ENCODE measurements at regions not wholly inside any gene's neighbourhood (a gene's known extent, or its start where the extent isn't known, plus 50 kb on each side); places are given as distances from the start of the nearest gene placed in this dataset.

GRCh38 chr9:95773053-95773418 is 102.5 kb upstream of the ERCC6L2 start:
- H3K27me3 Mint-ChIP-seq, result peaks cover 41% of the 10 kb centered on the region
- H3K27ac Mint-ChIP-seq, result no peak overlapping the region
- H3K4me1 ChIP-seq (ENCODE audit: control insufficient read depth, insufficient read depth, low read length, poor library complexity, severe bottlenecking), result no peaks in the 10 kb centered on the region
- no peaks in the 10 kb centered on the region for H3K9me3 ChIP-seq (ENCODE audit: control insufficient read depth in 2 of 2, low read length in 2 of 2)
- H3K27ac ChIP-seq (ENCODE audit: insufficient read depth, low read length, poor library complexity, severe bottlenecking), result no peak overlapping the region
- no peaks in the 10 kb centered on the region for H3K36me3 Mint-ChIP-seq
- ATAC-seq (ENCODE audit: low read depth in 2 of 2), result no peak
- peaks cover 2% of the 10 kb centered on the region for H3K27me3 ChIP-seq (ENCODE audit: control insufficient read depth, insufficient read depth, low read length)
- no peak overlapping the region for H3K4me3 Mint-ChIP-seq
- no peak overlapping the region for H3K4me3 ChIP-seq (ENCODE audit: low read depth, low read length)
- DNase-seq, result no peak
- H3K4me1 Mint-ChIP-seq, result peaks cover 0 to 2% (median 0%) of the 10 kb centered on the region in 4 donors
- no peaks in the 10 kb centered on the region for H3K36me3 ChIP-seq (ENCODE audit: control insufficient read depth, insufficient read depth, low read length)
- no peaks in the 10 kb centered on the region for H3K9me3 Mint-ChIP-seq

GRCh38 chr9:95772320-95773052 is 103.0 kb upstream of the ERCC6L2 start:
- Mint-ChIP-seq H3K36me3 (no peaks in the 10 kb centered on the region), H3K9me3 (no peaks in the 10 kb centered on the region), H3K4me1 (peaks cover 0 to 2% (median 0%) of the 10 kb centered on the region in 4 donors), H3K4me3 (no peak overlapping the region), H3K27ac (no peak overlapping the region), H3K27me3 (peaks cover 45% of the 10 kb centered on the region)
- Histone ChIP-seq H3K36me3 (ENCODE audit: control insufficient read depth, insufficient read depth, low read length) (no peaks in the 10 kb centered on the region), H3K27me3 (ENCODE audit: control insufficient read depth, insufficient read depth, low read length) (peaks cover 2% of the 10 kb centered on the region), H3K27ac (ENCODE audit: insufficient read depth, low read length, poor library complexity, severe bottlenecking) (no peak overlapping the region), H3K9me3 (ENCODE audit: control insufficient read depth in 2 of 2, low read length in 2 of 2) (no peaks in the 10 kb centered on the region), H3K4me3 (ENCODE audit: low read depth, low read length) (no peak overlapping the region), H3K4me1 (ENCODE audit: control insufficient read depth, insufficient read depth, low read length, poor library complexity, severe bottlenecking) (no peaks in the 10 kb centered on the region)
- ATAC-seq (ENCODE audit: low read depth in 2 of 2) (no peak), DNase-seq (no peak)

- peaks cover 0 to 2% (median 0%) of the 10 kb centered on the region in 4 donors for H3K4me1 Mint-ChIP-seq
- DNase-seq, result no peak
- H3K36me3 Mint-ChIP-seq, result no peaks in the 10 kb centered on the region
- peaks cover 46% of the 10 kb centered on the region for H3K27me3 Mint-ChIP-seq
- Histone ChIP-seq H3K27ac (ENCODE audit: insufficient read depth, low read length, poor library complexity, severe bottlenecking) (no peak overlapping the region), H3K36me3 (ENCODE audit: control insufficient read depth, insufficient read depth, low read length) (no peaks in the 10 kb centered on the region), H3K9me3 (ENCODE audit: control insufficient read depth in 2 of 2, low read length in 2 of 2) (no peaks in the 10 kb centered on the region), H3K4me1 (ENCODE audit: control insufficient read depth, insufficient read depth, low read length, poor library complexity, severe bottlenecking) (no peaks in the 10 kb centered on the region), H3K27me3 (ENCODE audit: control insufficient read depth, insufficient read depth, low read length) (peaks cover 2% of the 10 kb centered on the region), H3K4me3 (ENCODE audit: low read depth, low read length) (no peak overlapping the region)
- no peak for ATAC-seq (ENCODE audit: low read depth in 2 of 2)
- no peak overlapping the region for H3K4me3 Mint-ChIP-seq
- H3K9me3 Mint-ChIP-seq, result no peaks in the 10 kb centered on the region
- no peak overlapping the region for H3K27ac Mint-ChIP-seq
Observed at GRCh38 chr9:95771556-95772246, 103.8 kb upstream of the ERCC6L2 start.

GRCh38 chr9:95770653-95771131 is 104.8 kb upstream of the ERCC6L2 start:
- no peak overlapping the region for H3K4me3 Mint-ChIP-seq

GRCh38 chr9:95769909-95770433 is 105.5 kb upstream of the ERCC6L2 start:
- no peaks in the 10 kb centered on the region for H3K4me1 ChIP-seq (ENCODE audit: control insufficient read depth, insufficient read depth, low read length, poor library complexity, severe bottlenecking)
- peaks cover 2% of the 10 kb centered on the region for H3K27me3 ChIP-seq (ENCODE audit: control insufficient read depth, insufficient read depth, low read length)
- no peak overlapping the region for H3K27ac Mint-ChIP-seq
- H3K9me3 Mint-ChIP-seq, result no peaks in the 10 kb centered on the region
- ATAC-seq (ENCODE audit: low read depth in 2 of 2) (no peak), DNase-seq (no peak)
- peaks cover 50% of the 10 kb centered on the region for H3K27me3 Mint-ChIP-seq
- H3K36me3 Mint-ChIP-seq, result no peaks in the 10 kb centered on the region
- H3K9me3 ChIP-seq (ENCODE audit: control insufficient read depth in 2 of 2, low read length in 2 of 2), result no peaks in the 10 kb centered on the region
- H3K4me3 Mint-ChIP-seq, result no peak overlapping the region
- H3K36me3 ChIP-seq (ENCODE audit: control insufficient read depth, insufficient read depth, low read length), result no peaks in the 10 kb centered on the region
- H3K4me1 Mint-ChIP-seq, result peaks cover 0 to 2% (median 0%) of the 10 kb centered on the region in 4 donors
- no peak overlapping the region for H3K4me3 ChIP-seq (ENCODE audit: low read depth, low read length)
- no peak overlapping the region for H3K27ac ChIP-seq (ENCODE audit: insufficient read depth, low read length, poor library complexity, severe bottlenecking)

More at GRCh38 chr9:95770653-95771131, 104.8 kb upstream of the ERCC6L2 start:
- Mint-ChIP-seq H3K4me1 (peaks cover 0 to 2% (median 0%) of the 10 kb centered on the region in 4 donors), H3K36me3 (no peaks in the 10 kb centered on the region), H3K27ac (no peak overlapping the region), H3K9me3 (no peaks in the 10 kb centered on the region), H3K27me3 (peaks cover 49% of the 10 kb centered on the region)
- ATAC-seq (ENCODE audit: low read depth in 2 of 2) (no peak), DNase-seq (no peak)
- peaks cover 2% of the 10 kb centered on the region for H3K27me3 ChIP-seq (ENCODE audit: control insufficient read depth, insufficient read depth, low read length)
- no peaks in the 10 kb centered on the region for H3K36me3 ChIP-seq (ENCODE audit: control insufficient read depth, insufficient read depth, low read length)
- no peaks in the 10 kb centered on the region for H3K4me1 ChIP-seq (ENCODE audit: control insufficient read depth, insufficient read depth, low read length, poor library complexity, severe bottlenecking)
- H3K27ac ChIP-seq (ENCODE audit: insufficient read depth, low read length, poor library complexity, severe bottlenecking), result no peak overlapping the region
- no peaks in the 10 kb centered on the region for H3K9me3 ChIP-seq (ENCODE audit: control insufficient read depth in 2 of 2, low read length in 2 of 2)
- no peak overlapping the region for H3K4me3 ChIP-seq (ENCODE audit: low read depth, low read length)

DNA sequence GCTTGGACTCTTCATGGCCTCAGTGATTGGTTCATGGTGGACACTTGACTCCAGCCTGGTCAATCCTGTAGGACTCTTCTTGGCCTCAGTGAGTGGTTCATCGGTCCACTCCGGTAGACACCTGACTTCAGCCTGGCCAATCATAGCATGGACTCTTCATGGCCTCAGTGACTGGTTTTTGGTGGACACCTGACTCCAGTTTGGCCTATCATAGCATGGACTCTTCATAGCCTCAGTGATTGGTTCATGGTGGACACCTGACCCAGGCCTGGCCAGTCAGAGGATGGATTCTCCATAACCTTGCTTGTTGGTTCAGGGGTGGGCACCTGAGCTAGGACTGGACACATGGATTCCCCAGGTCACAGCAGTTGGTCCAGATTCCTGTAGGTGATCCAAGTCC is 106.0 kb upstream of the ERCC6L2 start:
- Mint-ChIP-seq H3K27ac (no peak overlapping the region), H3K36me3 (no peaks in the 10 kb centered on the region), H3K4me3 (no peak overlapping the region), H3K9me3 (no peaks in the 10 kb centered on the region), H3K4me1 (peaks cover 0 to 2% (median 0%) of the 10 kb centered on the region in 4 donors), H3K27me3 (peaks cover 45% of the 10 kb centered on the region)
- no peaks in the 10 kb centered on the region for H3K36me3 ChIP-seq (ENCODE audit: control insufficient read depth, insufficient read depth, low read length)
- H3K4me3 ChIP-seq (ENCODE audit: low read depth, low read length), result no peak overlapping the region
- peaks cover 2% of the 10 kb centered on the region for H3K27me3 ChIP-seq (ENCODE audit: control insufficient read depth, insufficient read depth, low read length)
- H3K27ac ChIP-seq (ENCODE audit: insufficient read depth, low read length, poor library complexity, severe bottlenecking), result no peak overlapping the region
- no peak for ATAC-seq (ENCODE audit: low read depth in 2 of 2)
- no peak for DNase-seq
- no peaks in the 10 kb centered on the region for H3K4me1 ChIP-seq (ENCODE audit: control insufficient read depth, insufficient read depth, low read length, poor library complexity, severe bottlenecking)
- no peaks in the 10 kb centered on the region for H3K9me3 ChIP-seq (ENCODE audit: control insufficient read depth in 2 of 2, low read length in 2 of 2)

GRCh38 chr9:95766906-95767305 is 108.6 kb upstream of the ERCC6L2 start:
- DNase-seq, result no peak
- peaks cover 2% of the 10 kb centered on the region for H3K27me3 ChIP-seq (ENCODE audit: control insufficient read depth, insufficient read depth, low read length)
- H3K27ac ChIP-seq (ENCODE audit: insufficient read depth, low read length, poor library complexity, severe bottlenecking), result no peak overlapping the region
- Mint-ChIP-seq H3K4me3 (peak overlapping the region in 1 of 4 donors; percentile 7), H3K4me1 (peaks cover 0 to 2% (median 0%) of the 10 kb centered on the region in 4 donors), H3K27me3 (peaks cover 29% of the 10 kb centered on the region), H3K27ac (no peak overlapping the region), H3K36me3 (no peaks in the 10 kb centered on the region), H3K9me3 (no peaks in the 10 kb centered on the region)
- H3K4me1 ChIP-seq (ENCODE audit: control insufficient read depth, insufficient read depth, low read length, poor library complexity, severe bottlenecking), result no peaks in the 10 kb centered on the region
- H3K4me3 ChIP-seq (ENCODE audit: low read depth, low read length), result no peak overlapping the region
- H3K9me3 ChIP-seq (ENCODE audit: control insufficient read depth in 2 of 2, low read length in 2 of 2), result no peaks in the 10 kb centered on the region
- no peaks in the 10 kb centered on the region for H3K36me3 ChIP-seq (ENCODE audit: control insufficient read depth, insufficient read depth, low read length)
- ATAC-seq (ENCODE audit: low read depth in 2 of 2), result no peak
